Suppressor macrophage (primary cell): ENCODE measurements at regions not wholly inside any gene's neighbourhood (a gene's known extent, or its start where the extent isn't known, plus 50 kb on each side); places are given as distances from the start of the nearest gene placed in this dataset.
A peak's percentile ranks its signal among the peaks of the same experiment; 100 is the strongest.
"Not testable (repeated sequence)": the region's sequence is repeated elsewhere in the genome, so short reads cannot be mapped to it uniquely, and the experiment has no call there.

Experiments
- DNase-seq, 4 experiments: peaks; one replicate each; pipeline ENCODE4 v3.0.0-alpha.2; 2020 to 2022

DNA sequence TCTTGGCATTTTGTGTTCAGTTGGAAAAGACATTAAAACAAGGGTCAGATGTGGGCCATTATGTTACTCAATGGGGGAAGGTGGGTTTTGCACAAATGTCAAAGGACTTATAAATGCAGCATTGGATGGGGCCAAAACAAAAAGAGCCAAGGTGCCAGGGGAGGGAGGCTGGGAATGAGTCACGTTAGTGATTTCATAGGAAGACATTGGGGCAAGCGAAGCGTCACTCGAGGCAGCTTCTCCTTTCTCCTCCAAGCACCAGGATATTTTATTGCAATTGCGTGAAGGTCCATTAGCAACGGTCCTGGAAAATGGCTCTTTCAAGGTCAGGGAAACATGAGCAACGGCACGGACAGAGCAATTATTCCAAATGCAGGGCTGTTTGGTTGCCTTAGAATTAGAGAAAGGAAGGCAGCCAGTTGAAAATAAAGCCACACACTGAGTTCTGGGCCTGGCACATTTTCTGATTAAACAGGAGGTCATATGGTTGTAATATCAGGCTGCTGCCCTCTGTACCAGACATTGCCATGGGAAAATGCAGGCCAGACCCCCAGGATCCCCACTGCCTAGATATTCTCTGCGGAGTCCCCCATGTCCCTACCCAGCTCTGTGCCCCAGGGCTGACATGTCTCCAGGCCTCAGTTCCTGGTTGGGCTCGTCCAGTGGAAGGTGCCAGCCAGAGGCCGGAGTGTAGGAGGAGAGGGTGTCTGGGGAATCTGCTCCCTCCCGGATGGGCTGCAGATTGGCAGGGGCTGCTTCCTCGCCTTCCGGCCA lies 63.3 kb upstream of the NANOS1 start:
- peak in 3 of 4 experiments; percentile 27 to 36 (median 34) for DNase-seq

DNA sequence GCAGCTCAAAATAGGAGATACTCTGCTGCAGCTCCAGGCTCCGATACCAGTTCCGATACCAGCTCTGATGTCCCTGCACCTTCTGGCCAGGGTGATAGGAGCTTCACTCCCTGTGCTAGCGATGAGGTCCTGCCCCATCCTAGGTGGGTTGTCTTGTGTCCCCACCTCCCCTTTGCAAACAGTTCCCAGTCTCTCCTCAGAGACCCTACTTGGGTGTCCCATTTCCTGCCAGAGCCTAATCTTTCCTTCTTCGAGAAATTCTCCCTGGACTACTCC lies 62.7 kb upstream of the NANOS1 start:
- DNase-seq: no peak

DNA sequence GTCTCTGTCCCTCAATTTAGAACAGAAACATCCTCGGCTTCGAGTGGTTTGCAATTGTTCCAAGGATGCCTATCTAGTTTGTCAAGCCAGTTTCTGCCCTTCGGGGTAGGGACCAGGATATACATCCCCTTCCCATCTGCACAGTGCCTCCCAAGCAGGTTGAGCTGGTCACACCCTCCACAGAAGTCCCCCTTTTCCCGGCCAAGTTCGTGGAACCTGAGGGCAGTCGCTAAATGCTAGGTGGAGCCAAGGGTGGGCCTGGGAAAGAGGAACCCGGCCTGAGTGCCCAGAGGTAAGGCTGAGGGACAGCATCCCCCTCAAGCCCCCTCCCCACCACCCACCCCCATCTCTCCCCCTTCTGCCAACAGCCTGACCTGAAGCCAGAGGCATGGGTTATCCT lies 62.4 kb upstream of the NANOS1 start:
- DNase-seq: no peak

DNA sequence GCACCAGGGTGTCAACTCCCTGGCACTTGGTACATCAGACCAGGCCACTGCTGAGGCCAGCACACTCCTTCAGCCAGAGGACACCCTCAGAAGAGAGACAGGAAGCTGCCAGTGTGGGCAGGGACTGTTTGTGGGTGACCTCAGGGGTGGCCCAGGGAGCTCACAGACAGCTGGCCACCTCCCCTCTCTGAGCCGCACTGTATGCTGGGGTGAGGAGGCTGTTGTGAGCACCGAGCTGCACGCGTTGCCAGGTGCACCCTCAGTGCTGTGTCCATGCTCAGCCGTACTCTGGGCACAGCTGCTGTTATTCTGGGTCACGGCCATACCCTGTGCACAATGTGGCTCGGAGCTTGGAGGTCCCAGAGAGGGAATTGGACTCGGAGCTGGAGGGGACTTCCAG lies 61.5 kb upstream of the NANOS1 start:
- peak in 3 of 4 experiments; percentile 27 to 63 (median 33) for DNase-seq

DNA sequence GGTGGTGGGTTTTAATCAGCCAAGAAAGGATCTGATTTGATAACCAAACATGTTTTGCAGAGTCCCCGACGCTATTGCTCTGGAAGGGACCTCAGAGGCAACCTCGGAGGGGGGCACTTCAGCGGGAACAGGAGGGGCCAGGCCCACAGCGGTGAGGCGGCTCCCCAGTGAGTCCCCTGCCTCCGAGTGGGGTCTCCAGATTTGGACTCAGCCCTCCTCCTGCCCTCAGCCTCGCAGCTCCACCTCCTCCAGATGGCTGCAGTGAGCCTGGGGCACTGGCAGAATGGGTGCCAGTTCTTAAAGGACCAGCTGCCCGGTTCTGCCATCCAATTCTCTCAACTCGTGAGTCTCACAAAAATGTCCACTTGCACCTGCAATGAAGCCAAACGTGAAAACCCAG lies 61.0 kb upstream of the NANOS1 start:
- DNase-seq: no peak

DNA sequence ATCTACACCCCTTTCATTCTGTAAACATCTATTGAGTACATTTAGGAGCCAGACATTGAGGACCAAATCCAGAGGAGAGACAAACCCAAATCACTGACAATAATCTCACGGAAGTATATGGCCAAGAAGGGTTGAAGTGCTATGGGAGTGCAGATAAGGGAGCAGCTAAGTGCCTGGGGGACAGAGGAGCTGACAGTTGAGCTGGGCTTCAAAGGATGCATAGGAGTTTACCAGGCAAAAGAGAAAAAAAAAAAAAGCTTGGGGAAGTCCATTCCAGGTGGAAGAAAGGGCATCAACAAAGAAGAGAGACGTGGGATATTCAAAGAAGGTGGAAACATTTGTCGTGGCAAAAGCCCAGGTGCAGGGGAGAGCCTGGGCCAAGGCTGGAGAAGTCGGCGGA lies 60.5 kb upstream of the NANOS1 start:
- DNase-seq: no peak

DNA sequence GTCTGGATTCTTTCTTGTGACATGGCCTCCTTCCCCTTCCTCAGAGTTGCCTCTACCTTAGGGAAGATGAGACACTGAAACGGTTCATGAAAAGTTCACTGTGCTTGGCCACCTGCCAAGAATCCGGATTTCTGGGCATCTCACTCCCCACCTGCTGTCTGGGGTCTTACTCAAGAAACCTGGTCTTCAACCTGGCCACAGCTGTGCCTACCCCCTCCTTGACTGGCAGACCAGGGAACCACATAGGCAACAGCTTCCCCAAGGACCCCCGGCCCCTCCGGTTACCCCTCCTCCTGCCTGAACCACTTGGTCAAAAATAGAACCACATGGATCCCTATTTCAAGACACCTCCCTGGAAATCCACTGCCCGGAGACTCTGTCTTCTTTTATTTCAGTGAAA lies 58.7 kb upstream of the NANOS1 start:
- peak in 1 of 4 experiments; percentile 23 for DNase-seq

DNA sequence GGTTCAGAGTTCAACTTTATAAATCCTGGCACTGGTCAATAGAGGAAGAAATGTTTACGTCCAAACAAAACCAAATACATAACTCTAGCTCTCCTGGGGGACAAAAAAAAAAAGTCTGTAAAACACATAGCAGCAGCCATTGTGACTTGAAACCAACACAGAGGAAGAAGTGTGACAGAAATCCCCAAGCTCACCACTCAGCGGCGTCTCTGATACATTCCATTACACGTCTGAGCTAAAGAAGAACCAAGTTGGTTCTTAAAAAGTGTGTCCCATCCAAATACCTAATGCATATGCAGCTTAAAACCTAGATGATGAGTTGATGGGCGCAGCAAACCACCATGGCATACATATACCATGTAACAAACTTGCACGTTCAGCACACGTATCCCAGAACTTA lies 58.3 kb upstream of the NANOS1 start:
- no peak for DNase-seq

DNA sequence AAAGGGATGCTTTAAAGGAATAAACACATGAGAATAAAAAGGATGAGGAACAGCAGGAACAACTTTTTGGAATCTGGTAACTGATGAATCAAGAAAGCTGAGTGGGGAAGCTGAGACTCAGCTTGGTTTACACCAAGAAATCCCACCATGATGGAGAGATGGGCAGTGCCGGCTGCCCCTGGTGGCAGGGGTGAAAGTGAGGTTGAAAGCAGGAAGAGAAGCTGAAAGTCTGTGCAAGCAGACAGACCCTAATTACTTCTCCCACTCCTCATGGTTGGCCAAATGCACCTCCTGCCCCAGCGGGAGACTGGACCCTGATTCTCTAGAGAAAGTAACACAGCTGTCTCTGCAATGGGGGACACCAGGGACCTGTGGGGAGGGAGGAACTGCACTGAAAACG lies 57.6 kb upstream of the NANOS1 start:
- DNase-seq: no peak

DNA sequence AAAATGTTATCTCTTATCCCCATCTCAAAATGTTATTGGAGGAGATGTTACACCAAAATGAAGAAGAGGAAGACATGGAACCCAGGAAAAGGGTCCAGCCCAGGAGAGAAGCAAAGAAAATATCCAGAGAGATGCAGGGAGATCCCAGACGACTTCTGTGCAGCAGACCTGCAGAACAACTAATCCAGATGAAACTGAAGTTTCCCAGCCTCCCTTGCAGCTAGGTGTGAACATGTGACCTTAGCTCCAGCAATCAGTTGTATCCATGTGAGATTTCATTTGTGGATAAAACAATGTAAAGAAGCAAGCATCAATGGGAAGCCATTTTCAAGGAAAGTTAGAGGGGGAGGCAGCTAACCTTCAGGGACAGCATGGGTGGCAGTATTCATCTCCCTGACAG lies 55.8 kb upstream of the NANOS1 start:
- no peak for DNase-seq

DNA sequence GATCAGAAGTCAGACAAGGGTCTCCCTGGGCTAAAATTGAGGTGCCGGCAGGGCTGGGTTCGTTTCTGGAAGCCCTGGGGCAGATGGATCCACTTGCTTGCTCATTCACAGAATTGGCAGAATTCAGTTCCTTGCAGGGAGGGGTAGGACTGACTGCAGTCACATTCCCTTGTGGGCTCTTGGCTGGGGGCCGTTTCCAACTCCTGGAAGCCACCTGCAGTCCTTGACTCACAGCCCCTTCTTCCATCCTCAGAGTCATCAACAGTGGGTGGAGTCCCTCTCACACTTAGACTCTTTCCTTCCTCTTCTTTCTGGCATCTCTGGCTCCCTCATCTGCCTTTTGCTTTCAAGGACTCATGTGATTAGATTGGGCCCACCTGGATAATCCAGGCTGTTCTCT lies 54.6 kb upstream of the NANOS1 start:
- DNase-seq: no peak

DNA sequence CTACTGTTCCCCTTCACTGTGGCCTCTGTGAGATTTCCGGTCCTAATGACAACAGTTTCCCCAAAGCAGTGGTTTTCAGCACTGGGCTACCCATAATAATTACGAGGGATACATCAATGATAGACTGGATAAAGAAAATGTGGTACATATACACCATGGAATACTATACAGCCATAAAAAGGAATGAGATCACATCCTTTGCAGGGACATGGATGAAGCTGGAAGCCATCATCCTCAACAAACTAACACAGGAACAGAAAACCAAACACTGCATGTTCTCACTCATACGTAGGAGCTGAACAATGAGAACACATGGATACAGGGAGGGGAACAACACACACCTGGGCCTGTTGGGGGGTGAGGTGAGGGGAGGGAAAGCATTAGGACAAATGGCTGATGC lies 53.3 kb upstream of the NANOS1 start:
- DNase-seq: not testable (repeated sequence)

DNA sequence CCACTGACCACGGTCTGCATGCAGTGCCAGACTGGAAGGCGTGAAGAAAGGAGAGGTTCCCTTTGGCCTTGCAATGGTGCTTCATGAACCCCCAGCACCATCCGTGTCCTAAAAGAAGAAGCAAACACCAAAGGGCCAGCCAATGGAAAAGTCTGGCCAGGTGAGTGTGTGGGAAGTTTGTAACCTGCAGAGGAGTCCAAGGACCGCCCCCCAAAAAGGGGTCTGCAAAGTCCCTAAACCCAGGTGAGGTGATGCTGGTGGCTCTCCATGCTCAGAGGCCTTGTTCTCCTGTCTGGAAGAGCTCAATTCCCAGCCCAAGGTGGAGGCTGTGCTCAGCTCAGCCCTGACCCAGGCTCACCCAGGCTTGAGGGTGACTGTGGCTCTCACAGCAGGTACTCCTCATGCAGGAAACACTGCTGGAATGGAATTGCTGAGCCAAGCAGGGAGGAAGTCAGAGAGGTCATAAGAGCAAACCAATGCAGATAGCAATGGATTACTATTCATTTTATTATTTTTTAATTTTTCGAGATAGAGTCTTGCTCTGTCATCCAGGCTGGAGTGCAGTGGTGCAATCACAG lies 52.4 kb upstream of the NANOS1 start:
- no peak for DNase-seq

DNA sequence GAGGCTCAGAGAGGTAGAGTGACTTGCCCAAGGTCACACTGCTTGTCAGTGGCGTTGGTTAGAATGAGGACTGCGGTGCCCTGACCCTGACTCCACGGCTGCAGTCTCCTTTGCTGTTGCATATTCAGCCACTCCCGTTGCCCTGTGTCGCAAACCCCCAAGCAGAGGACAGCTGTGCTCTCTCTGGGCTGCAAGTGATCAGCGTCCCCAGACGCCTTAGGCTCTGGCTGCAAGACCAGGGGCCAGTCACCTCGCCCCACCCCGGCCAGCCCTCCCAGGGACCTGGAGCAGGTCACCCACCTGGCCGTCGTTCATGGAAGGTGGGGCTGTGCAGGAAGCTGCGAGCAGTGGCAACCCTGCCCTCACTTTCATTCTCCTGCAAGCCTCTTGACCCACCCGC lies 51.7 kb upstream of the NANOS1 start:
- DNase-seq: no peak

DNA sequence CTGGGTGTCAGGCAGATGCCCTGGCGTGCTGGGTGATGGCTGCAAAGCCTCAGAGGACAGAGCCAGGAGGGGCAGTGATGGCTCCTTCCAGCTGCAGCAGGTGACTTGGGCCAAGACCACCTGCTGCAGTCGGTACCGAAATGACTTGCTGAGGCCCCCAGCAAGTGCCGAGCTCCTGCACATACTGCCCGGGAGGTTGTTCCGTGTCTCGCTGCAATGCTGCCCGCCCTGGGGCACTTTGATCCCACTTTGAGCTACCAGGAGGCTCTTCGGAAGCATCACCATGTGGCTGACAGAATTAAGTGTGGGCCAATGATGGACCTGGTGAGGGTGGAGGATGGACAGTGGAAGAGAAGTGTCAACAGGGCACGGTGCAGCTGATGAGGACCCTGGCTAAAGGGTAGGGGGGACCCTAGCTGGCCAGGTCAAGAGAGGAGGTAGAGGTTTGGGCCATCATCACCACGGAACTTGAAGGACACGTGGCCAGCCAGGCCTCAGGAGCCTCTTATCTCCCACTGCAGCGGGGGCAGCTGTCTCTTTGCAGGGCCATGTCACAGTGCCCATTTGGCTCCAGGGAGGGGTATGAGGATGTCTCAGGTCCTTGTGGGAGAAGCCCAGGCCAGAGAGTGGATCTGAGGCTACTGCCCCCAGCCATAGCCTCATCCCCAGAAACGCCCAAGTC lies 51.1 kb upstream of the NANOS1 start:
- no peak for DNase-seq

DNA sequence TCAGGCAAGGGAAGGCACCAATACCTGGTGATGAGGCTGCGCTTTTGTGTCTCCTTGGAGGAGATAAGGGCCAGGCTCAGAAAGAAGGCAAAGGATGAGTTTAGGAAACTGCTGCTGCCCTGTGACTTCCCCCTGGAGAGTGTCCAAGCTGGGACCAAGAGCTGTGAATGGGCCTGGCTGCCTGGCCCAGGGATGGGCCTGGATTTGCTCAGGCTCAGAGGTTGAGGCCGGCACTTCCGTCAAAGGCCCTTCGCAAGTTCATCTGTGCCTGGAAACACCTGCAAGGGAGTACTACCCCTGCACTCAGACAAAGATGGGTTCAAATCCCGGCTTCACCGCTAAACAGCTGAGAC lies 50.5 kb upstream of the NANOS1 start:
- DNase-seq: no peak

DNA sequence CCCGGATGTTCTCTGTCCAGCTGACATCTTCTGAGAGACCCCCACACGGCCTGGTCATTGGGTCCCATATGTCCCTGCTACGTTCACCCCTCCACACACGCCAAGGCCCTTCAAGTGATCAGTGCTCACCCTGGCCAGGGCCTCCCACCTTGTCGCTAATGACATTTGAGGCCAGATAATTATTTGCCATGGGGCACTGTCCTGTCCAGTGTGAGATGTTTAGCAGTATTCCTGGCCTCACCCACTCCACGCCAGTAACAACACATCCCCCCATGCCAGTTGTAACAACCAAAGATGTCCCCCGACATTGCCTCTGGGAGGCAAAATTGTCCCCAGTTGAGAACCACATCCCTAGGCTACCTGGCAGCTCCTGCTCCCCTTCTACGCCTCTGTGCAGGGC lies 49.9 kb upstream of the NANOS1 start:
- no peak for DNase-seq
